ENCODE measurements at regions not wholly inside any gene's neighbourhood (a gene's known extent, or its start where the extent isn't known, plus 50 kb on each side); places are given as distances from the start of the nearest gene placed in this dataset.

- H3K27ac ChIP-seq = no peak overlapping the region
- TF ChIP-seq CTCF (conservative IDR thresholded peaks at IDR 0.05) = no peak; the same call in 1 of the 2 replicates
Observed at GRCh38 chr11:119888119-119888518, 159.1 kb upstream of the NECTIN1 start.

- H3K27ac ChIP-seq = no peak overlapping the region
- TF ChIP-seq CTCF (conservative IDR thresholded peaks at IDR 0.05) = no peak
Observed at GRCh38 chr11:119886667-119887230, 157.7 kb upstream of the NECTIN1 start.

GRCh38 chr11:119885861-119886567 lies 157.0 kb upstream of the NECTIN1 start:
- TF ChIP-seq CTCF (conservative IDR thresholded peaks at IDR 0.05) = no peak
- no peak overlapping the region for H3K27ac ChIP-seq

- no peak for TF ChIP-seq CTCF (conservative IDR thresholded peaks at IDR 0.05)
- H3K27ac ChIP-seq = no peak overlapping the region
Observed at GRCh38 chr11:119885067-119885466, 156.1 kb upstream of the NECTIN1 start.

- H3K27ac ChIP-seq = no peak overlapping the region
- TF ChIP-seq CTCF (conservative IDR thresholded peaks at IDR 0.05) = no peak
Observed at GRCh38 chr11:119882316-119882715, 153.3 kb upstream of the NECTIN1 start.

- no peak overlapping the region for H3K27ac ChIP-seq
- no peak for TF ChIP-seq CTCF (conservative IDR thresholded peaks at IDR 0.05)
Observed at GRCh38 chr11:119880873-119881272, 151.9 kb upstream of the NECTIN1 start.

- H3K27ac ChIP-seq = no peak overlapping the region
- no peak for TF ChIP-seq CTCF (conservative IDR thresholded peaks at IDR 0.05)
Observed at GRCh38 chr11:119880143-119880542, 151.1 kb upstream of the NECTIN1 start.

Data from VCaP (cell line).